OCI-LY1 (cell line): ENCODE measurements at regions not wholly inside any gene's neighbourhood (a gene's known extent, or its start where the extent isn't known, plus 50 kb on each side); places are given as distances from the start of the nearest gene placed in this dataset.

Experiments
- H2AFZ ChIP-seq: fragments of 200-600 bp; sonication (generic), shearing (Covaris generic); 2 replicates; pipeline ENCODE4 v1.6.0; 2014; ENCODE audit warnings: antibody characterized with exemption, mild to moderate bottlenecking, low read length
- H3F3A ChIP-seq: fragments of 200-600 bp; sonication (generic), shearing (Covaris generic); 2 replicates; pipeline ENCODE4 v1.6.0; 2014; ENCODE audit warnings: mild to moderate bottlenecking, antibody characterized with exemption, low read length, moderate library complexity; ENCODE audit not compliant: insufficient read depth
- H3K27ac ChIP-seq: fragments of 200-600 bp; sonication (generic); 2 replicates; pipeline ENCODE4 v1.5.1; 2014; ENCODE audit warnings: low read length, mixed run types, mild to moderate bottlenecking, low read depth; ENCODE audit not compliant: poor library complexity, severe bottlenecking
- H3K27me3 ChIP-seq: fragments of 200-600 bp; sonication (generic); 2 replicates; pipeline ENCODE4 v1.6.0; 2014; ENCODE audit warnings: antibody characterized with exemption, mild to moderate bottlenecking, low read length, moderate library complexity; ENCODE audit not compliant: insufficient read depth
- H3K36me3 ChIP-seq: fragments of 200-600 bp; sonication (generic); 2 replicates; pipeline ENCODE4 v1.6.1; 2014; ENCODE audit warnings: mild to moderate bottlenecking, antibody characterized with exemption, low read length, moderate library complexity, mixed read lengths; ENCODE audit not compliant: insufficient read depth
- H3K4me1 ChIP-seq: fragments of 200-600 bp; sonication (generic); 2 replicates; pipeline ENCODE4 v1.5.1; 2014; ENCODE audit warnings: mild to moderate bottlenecking, low read length, moderate library complexity; ENCODE audit not compliant: insufficient read depth, severe bottlenecking
- H3K4me2 ChIP-seq: fragments of 200-600 bp; sonication (generic), shearing (Covaris generic); 2 replicates; pipeline ENCODE4 v1.6.1; 2014; ENCODE audit warnings: low read length
- H3K4me3 ChIP-seq: fragments of 200-600 bp; sonication (generic); 2 replicates; pipeline ENCODE4 v1.5.1; 2014; ENCODE audit warnings: low read length, low read depth, mild to moderate bottlenecking, mixed read lengths; ENCODE audit not compliant: poor library complexity, severe bottlenecking
- H3K79me2 ChIP-seq: fragments of 200-600 bp; shearing (Covaris generic); 2 replicates; pipeline ENCODE4 v1.6.1; 2016; ENCODE audit warnings: mixed run types, low read length, mixed read lengths; ENCODE audit not compliant: insufficient read depth
- H3K9ac ChIP-seq: fragments of 200-600 bp; sonication (generic), shearing (Covaris generic); 2 replicates; pipeline ENCODE4 v1.6.1; 2014; ENCODE audit warnings: mild to moderate bottlenecking, low read length, mixed read lengths
- H3K9me2 ChIP-seq: fragments of 200-600 bp; sonication (generic), shearing (Covaris generic); 2 replicates; pipeline ENCODE4 v1.6.1; 2014; ENCODE audit warnings: low read depth, mild to moderate bottlenecking, low read length, mixed read lengths
- H3K9me3 ChIP-seq: fragments of 200-600 bp; shearing (Covaris generic); 2 replicates; pipeline ENCODE4 v1.6.1; 2014; ENCODE audit warnings: low read length, mixed read lengths
- H4K20me1 ChIP-seq: fragments of 200-600 bp; sonication (generic), shearing (Covaris generic); 2 replicates; pipeline ENCODE4 v1.6.0; 2016; ENCODE audit warnings: mild to moderate bottlenecking, low read length; ENCODE audit not compliant: insufficient read depth
- CTCF ChIP-seq: fragments of 200-600 bp; sonication (generic), shearing (Covaris generic); IDR thresholded peaks from 2 replicates; pipeline ENCODE4 v1.5.1; 2017; ENCODE audit warnings: mild to moderate bottlenecking, antibody characterized with exemption, low read length, moderate library complexity, mixed read lengths
- EZH2 ChIP-seq: fragments of 200-600 bp; sonication (generic), shearing (Covaris generic); IDR thresholded peaks from 2 replicates; pipeline ENCODE4 v1.8.0; 2017; ENCODE audit warnings: borderline replicate concordance, mixed run types, mild to moderate bottlenecking, antibody characterized with exemption, low read length, moderate library complexity, mixed read lengths

- Histone ChIP-seq H3K4me1 (no peaks in the 10 kb centered on the region), H3K9ac (no peak overlapping the region), H3K9me3 (no peaks in the 10 kb centered on the region), H3K4me3 (no peak overlapping the region), H3K9me2 (no peaks in the 10 kb centered on the region), H3K79me2 (no peaks in the 10 kb centered on the region), H3F3A (no peaks in the 10 kb centered on the region), H2AFZ (no peak overlapping the region), H3K27ac (no peak overlapping the region), H3K4me2 (no peak overlapping the region), H4K20me1 (no peaks in the 10 kb centered on the region), H3K27me3 (no peaks in the 10 kb centered on the region), H3K36me3 (no peaks in the 10 kb centered on the region)
- TF ChIP-seq EZH2, result no peak
- no peak for TF ChIP-seq CTCF
These were observed 232.6 kb downstream of the TBL1XR1 start for GRCh38 chr3:176964661-176965060.

- Histone ChIP-seq H3K27ac (no peak overlapping the region), H3K79me2 (no peaks in the 10 kb centered on the region), H3K4me1 (no peaks in the 10 kb centered on the region), H3K27me3 (no peaks in the 10 kb centered on the region), H2AFZ (no peak overlapping the region), H3K9me2 (no peaks in the 10 kb centered on the region), H3K9me3 (no peaks in the 10 kb centered on the region), H4K20me1 (no peaks in the 10 kb centered on the region), H3F3A (no peaks in the 10 kb centered on the region), H3K4me2 (no peak overlapping the region), H3K9ac (no peak overlapping the region), H3K4me3 (no peak overlapping the region), H3K36me3 (no peaks in the 10 kb centered on the region)
- no peak for TF ChIP-seq EZH2
- TF ChIP-seq CTCF, result no peak
These were observed 235.4 kb downstream of the TBL1XR1 start for GRCh38 chr3:176961916-176962315.

GRCh38 chr3:176959867-176960266, 237.4 kb downstream of the TBL1XR1 start:
- H3K9me3 ChIP-seq, result no peaks in the 10 kb centered on the region

More at GRCh38 chr3:176959867-176960266, 237.4 kb downstream of the TBL1XR1 start:
- H3K4me2 ChIP-seq, result no peak overlapping the region
- no peaks in the 10 kb centered on the region for H3K9me2 ChIP-seq
- H4K20me1 ChIP-seq, result no peaks in the 10 kb centered on the region
- H3K4me1 ChIP-seq, result no peaks in the 10 kb centered on the region
- H3F3A ChIP-seq, result no peaks in the 10 kb centered on the region
- no peaks in the 10 kb centered on the region for H3K79me2 ChIP-seq
- H3K36me3 ChIP-seq, result no peaks in the 10 kb centered on the region
- H3K27ac ChIP-seq, result no peak overlapping the region
- TF ChIP-seq EZH2 (no peak), CTCF (no peak)
- H3K27me3 ChIP-seq, result no peaks in the 10 kb centered on the region
- no peak overlapping the region for H2AFZ ChIP-seq
- H3K4me3 ChIP-seq, result no peak overlapping the region
- no peak overlapping the region for H3K9ac ChIP-seq
